Loucy (cell line): ENCODE measurements at regions not wholly inside any gene's neighbourhood (a gene's known extent, or its start where the extent isn't known, plus 50 kb on each side); places are given as distances from the start of the nearest gene placed in this dataset.

Experiments used
- H2AFZ ChIP-seq: fragments of 200-600 bp; sonication (generic); 2 replicates; pipeline ENCODE4 v1.6.0; 2016; ENCODE audit warnings: antibody characterized with exemption, mild to moderate bottlenecking, low read length, moderate library complexity
- H3F3A ChIP-seq: fragments of 200-600 bp; 2 replicates; pipeline ENCODE4 v1.6.0; 2016; ENCODE audit warnings: antibody characterized with exemption, low read depth, mild to moderate bottlenecking
- H3K27me3 ChIP-seq: fragments of 200-600 bp; sonication (generic); 2 replicates; pipeline ENCODE4 v1.6.1; 2014; ENCODE audit warnings: low read length, mild to moderate bottlenecking; ENCODE audit not compliant: insufficient read depth, poor library complexity, severe bottlenecking
- H3K36me3 ChIP-seq: fragments of 200-600 bp; sonication (generic); 2 replicates; pipeline ENCODE4 v1.6.1; 2016; ENCODE audit warnings: low read length; ENCODE audit not compliant: insufficient read depth
- H3K4me1 ChIP-seq: fragments of 200-600 bp; sonication (generic); 2 replicates; pipeline ENCODE4 v1.5.1; 2014; ENCODE audit warnings: low read length, mild to moderate bottlenecking; ENCODE audit not compliant: insufficient read depth, poor library complexity, severe bottlenecking
- H3K4me2 ChIP-seq: fragments of 200-600 bp; sonication (generic); 2 replicates; pipeline ENCODE4 v1.6.0; 2014; ENCODE audit warnings: antibody characterized with exemption, low read length, low read depth, mild to moderate bottlenecking; ENCODE audit not compliant: poor library complexity, severe bottlenecking
- H3K4me3 ChIP-seq: fragments of 200-600 bp; sonication (generic); 2 replicates; pipeline ENCODE4 v1.5.1; 2014; ENCODE audit warnings: low read length, mild to moderate bottlenecking, mixed read lengths; ENCODE audit not compliant: poor library complexity, severe bottlenecking
- H3K79me2 ChIP-seq: fragments of 200-600 bp; sonication (generic); 2 replicates; pipeline ENCODE4 v1.6.1; 2014; ENCODE audit warnings: low read length; ENCODE audit not compliant: insufficient read depth
- H3K9ac ChIP-seq: fragments of 200-600 bp; sonication (generic); 2 replicates; pipeline ENCODE4 v1.6.0; 2014; ENCODE audit warnings: mild to moderate bottlenecking, low read depth, low read length, moderate library complexity; ENCODE audit not compliant: poor library complexity, severe bottlenecking
- H3K9me2 ChIP-seq: fragments of 200-600 bp; sonication (generic); replicated peaks from 2 replicates; pipeline ENCODE4 v1.6.1; 2016; ENCODE audit warnings: low read depth, low read length, mixed read lengths
- H3K9me3 ChIP-seq: fragments of 200-600 bp; sonication (generic); 2 replicates; pipeline ENCODE4 v1.6.1; 2014; ENCODE audit warnings: mild to moderate bottlenecking, antibody characterized with exemption, low read length, low read depth; ENCODE audit not compliant: insufficient read depth
- H4K20me1 ChIP-seq: fragments of 200-600 bp; sonication (generic); 2 replicates; pipeline ENCODE4 v1.6.0; 2014; ENCODE audit warnings: antibody characterized with exemption, low read length, mild to moderate bottlenecking; ENCODE audit not compliant: insufficient read depth, poor library complexity, severe bottlenecking
- EZH2phosphoT487 ChIP-seq: fragments of 200-600 bp; IDR thresholded peaks from 2 replicates; pipeline ENCODE4 v1.6.1; 2018; ENCODE audit warnings: antibody characterized with exemption, mild to moderate bottlenecking, moderate library complexity, borderline replicate concordance
- TF ChIP-seq, protein P1 (sequence below): fragments of 200-600 bp; sonication (generic); conservative IDR thresholded peaks from 2 replicates; pipeline ENCODE4 v1.5.1; 2014; ENCODE audit warnings: mild to moderate bottlenecking, antibody characterized with exemption, low read length

DNA sequence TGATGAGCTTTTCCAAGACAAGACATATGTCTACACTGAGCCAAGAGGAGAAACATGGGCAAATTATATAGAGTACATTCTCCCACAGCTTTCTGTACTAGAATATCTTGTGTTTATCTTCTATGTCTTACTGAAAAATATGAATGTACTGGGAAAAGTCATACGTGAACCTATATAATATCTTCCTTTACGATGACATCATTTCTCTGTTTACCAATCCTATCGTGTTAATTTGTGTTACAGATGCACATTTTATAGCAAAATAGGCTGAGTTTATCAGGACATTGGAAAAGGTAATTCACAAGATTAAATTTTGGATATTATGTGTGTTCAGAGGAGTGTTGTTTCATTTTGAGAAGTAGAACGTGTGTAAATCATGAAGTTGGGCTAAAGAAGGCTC is 452.5 kb upstream of the THRB start:
- no peaks in the 10 kb centered on the region for H3K27me3 ChIP-seq
- no peak overlapping the region for H3K9ac ChIP-seq
- no peak for TF ChIP-seq EZH2phosphoT487
- TF ChIP-seq, protein P1, sequence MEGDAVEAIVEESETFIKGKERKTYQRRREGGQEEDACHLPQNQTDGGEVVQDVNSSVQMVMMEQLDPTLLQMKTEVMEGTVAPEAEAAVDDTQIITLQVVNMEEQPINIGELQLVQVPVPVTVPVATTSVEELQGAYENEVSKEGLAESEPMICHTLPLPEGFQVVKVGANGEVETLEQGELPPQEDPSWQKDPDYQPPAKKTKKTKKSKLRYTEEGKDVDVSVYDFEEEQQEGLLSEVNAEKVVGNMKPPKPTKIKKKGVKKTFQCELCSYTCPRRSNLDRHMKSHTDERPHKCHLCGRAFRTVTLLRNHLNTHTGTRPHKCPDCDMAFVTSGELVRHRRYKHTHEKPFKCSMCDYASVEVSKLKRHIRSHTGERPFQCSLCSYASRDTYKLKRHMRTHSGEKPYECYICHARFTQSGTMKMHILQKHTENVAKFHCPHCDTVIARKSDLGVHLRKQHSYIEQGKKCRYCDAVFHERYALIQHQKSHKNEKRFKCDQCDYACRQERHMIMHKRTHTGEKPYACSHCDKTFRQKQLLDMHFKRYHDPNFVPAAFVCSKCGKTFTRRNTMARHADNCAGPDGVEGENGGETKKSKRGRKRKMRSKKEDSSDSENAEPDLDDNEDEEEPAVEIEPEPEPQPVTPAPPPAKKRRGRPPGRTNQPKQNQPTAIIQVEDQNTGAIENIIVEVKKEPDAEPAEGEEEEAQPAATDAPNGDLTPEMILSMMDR, result no peak
- H3K9me2 ChIP-seq, result no peaks in the 10 kb centered on the region
- H3K36me3 ChIP-seq, result no peaks in the 10 kb centered on the region
- H3K4me3 ChIP-seq, result no peak overlapping the region
- H4K20me1 ChIP-seq, result no peaks in the 10 kb centered on the region
- no peaks in the 10 kb centered on the region for H3K9me3 ChIP-seq
- no peaks in the 10 kb centered on the region for H3F3A ChIP-seq
- no peak overlapping the region for H3K4me2 ChIP-seq
- no peaks in the 10 kb centered on the region for H3K79me2 ChIP-seq
- H2AFZ ChIP-seq, result no peak overlapping the region
- no peaks in the 10 kb centered on the region for H3K4me1 ChIP-seq

DNA sequence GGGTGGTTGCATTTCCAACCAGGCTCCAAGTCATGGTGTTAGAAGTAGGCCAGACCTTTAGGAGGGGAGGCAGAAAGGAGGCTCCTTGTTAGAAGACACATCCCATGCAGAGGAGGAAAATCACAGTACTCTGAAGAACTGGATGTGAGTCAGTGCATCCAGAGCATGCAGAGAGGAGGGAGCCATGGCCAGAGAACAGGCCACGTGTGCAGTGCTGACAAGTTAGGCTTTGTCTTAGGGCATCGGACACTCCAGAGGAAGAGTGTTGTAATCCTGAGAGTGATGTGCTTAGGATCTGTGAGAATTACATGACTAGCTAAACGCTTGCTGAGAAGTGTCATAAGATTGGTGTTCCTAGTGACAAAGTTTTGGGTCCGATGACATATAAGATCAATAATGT is 456.5 kb upstream of the THRB start:
- Histone ChIP-seq H3K9me3 (no peaks in the 10 kb centered on the region), H3K27me3 (no peaks in the 10 kb centered on the region), H4K20me1 (no peaks in the 10 kb centered on the region), H3K9ac (no peak overlapping the region), H3K9me2 (no peaks in the 10 kb centered on the region), H3K79me2 (no peaks in the 10 kb centered on the region), H3F3A (no peaks in the 10 kb centered on the region), H3K36me3 (no peaks in the 10 kb centered on the region), H3K4me1 (no peaks in the 10 kb centered on the region), H3K4me2 (no peak overlapping the region), H3K4me3 (no peak overlapping the region), H2AFZ (no peak overlapping the region)
- TF ChIP-seq, protein P1, result no peak
- no peak for TF ChIP-seq EZH2phosphoT487

DNA sequence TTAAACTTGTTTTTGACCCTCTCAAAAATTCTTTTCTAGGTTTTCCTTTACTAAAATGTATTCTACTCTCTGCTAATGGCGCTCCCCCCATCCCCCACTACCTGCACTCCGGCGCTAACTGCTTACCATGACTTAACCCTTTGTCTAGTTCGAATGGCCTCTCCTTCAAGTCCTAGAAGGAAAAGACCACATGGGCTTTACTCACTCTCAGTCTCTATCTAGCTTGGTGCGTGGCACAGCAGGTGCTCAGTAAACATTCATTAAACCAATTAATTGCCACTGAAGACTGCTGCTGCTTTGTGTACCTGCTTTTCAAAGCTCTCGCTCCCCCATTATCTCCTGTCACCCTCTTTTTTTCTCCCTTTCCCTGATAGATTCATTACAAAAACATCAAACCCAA is 457.7 kb upstream of the THRB start:
- Histone ChIP-seq H3K9me3 (no peaks in the 10 kb centered on the region), H3K27me3 (no peaks in the 10 kb centered on the region), H3K79me2 (no peaks in the 10 kb centered on the region), H4K20me1 (no peaks in the 10 kb centered on the region), H3K36me3 (no peaks in the 10 kb centered on the region), H3K4me2 (no peak overlapping the region), H3K4me3 (no peak overlapping the region), H2AFZ (no peak overlapping the region), H3K9me2 (no peaks in the 10 kb centered on the region), H3K4me1 (no peaks in the 10 kb centered on the region), H3F3A (no peaks in the 10 kb centered on the region), H3K9ac (no peak overlapping the region)
- no peak for TF ChIP-seq EZH2phosphoT487
- TF ChIP-seq, protein P1, result no peak
